ENCODE measurements at regions not wholly inside any gene's neighbourhood (a gene's known extent, or its start where the extent isn't known, plus 50 kb on each side); places are given as distances from the start of the nearest gene placed in this dataset.

DNA sequence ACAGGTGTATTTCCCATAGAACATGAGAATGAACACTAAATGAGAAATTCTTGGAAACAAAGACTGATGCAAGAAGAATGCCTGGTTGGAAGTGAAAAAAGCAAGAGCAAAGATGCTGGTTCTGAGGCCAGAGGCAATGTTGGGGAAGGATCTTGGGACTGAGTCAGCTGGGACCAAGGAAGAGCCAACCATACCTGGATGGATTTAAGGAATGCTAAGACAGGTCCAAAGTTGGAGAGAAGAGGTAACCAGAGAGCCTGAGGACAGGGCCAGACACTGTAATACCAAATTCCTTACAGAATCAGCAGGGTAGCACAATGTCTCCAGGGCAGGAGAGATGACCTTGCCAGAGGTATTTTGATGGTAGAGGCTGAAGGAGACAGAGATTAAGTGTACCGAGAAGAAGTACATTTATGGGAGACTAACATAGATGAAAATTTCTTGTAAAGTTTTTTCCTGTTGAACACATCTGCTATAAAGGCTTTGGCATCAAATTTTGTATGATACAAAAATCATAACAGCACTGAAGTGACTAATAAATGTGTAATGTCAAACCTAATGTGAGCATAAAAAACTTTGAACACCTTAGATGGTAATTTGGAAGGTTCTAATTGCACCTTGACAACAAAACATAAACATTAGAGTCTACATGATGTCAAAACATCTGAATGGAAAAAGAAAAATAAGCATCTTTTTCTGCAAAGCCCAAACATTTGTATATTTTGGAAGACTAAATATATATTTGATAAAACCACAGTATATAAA, 221.7 kb upstream of the MARCKS start:
- Histone ChIP-seq H3K36me3 (no peaks in the 10 kb centered on the region), H3K4me1 (peaks cover 11% of the 10 kb centered on the region), H3K27ac (no peak overlapping the region), H3K27me3 (no peaks in the 10 kb centered on the region), H3K9ac (ENCODE audit: low read depth in 2 of 2, low read length in 2 of 2) (no peak overlapping the region), H3K4me3 (no peak overlapping the region), H3K9me3 (no peaks in the 10 kb centered on the region)
- intact Hi-C loops (cut with DNase I), result no loop called here
- no peak for DNase-seq
- TF ChIP-seq, protein P1, sequence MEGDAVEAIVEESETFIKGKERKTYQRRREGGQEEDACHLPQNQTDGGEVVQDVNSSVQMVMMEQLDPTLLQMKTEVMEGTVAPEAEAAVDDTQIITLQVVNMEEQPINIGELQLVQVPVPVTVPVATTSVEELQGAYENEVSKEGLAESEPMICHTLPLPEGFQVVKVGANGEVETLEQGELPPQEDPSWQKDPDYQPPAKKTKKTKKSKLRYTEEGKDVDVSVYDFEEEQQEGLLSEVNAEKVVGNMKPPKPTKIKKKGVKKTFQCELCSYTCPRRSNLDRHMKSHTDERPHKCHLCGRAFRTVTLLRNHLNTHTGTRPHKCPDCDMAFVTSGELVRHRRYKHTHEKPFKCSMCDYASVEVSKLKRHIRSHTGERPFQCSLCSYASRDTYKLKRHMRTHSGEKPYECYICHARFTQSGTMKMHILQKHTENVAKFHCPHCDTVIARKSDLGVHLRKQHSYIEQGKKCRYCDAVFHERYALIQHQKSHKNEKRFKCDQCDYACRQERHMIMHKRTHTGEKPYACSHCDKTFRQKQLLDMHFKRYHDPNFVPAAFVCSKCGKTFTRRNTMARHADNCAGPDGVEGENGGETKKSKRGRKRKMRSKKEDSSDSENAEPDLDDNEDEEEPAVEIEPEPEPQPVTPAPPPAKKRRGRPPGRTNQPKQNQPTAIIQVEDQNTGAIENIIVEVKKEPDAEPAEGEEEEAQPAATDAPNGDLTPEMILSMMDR (IDR thresholded peaks at IDR 0.05), result no peak

GRCh38 chr6:113636357-113636824, 220.8 kb upstream of the MARCKS start:
- peak overlapping the region; percentile 8 for H3K27ac ChIP-seq
- intact Hi-C loops (cut with DNase I), result no loop called here
- H3K27me3 ChIP-seq, result no peaks in the 10 kb centered on the region
- H3K9ac ChIP-seq (ENCODE audit: low read depth in 2 of 2, low read length in 2 of 2), result no peak overlapping the region
- no peak for DNase-seq
- H3K4me3 ChIP-seq, result no peak overlapping the region
- peaks cover 11% of the 10 kb centered on the region for H3K4me1 ChIP-seq
- TF ChIP-seq, protein P1 (IDR thresholded peaks at IDR 0.05), result no peak
- no peaks in the 10 kb centered on the region for H3K36me3 ChIP-seq
- H3K9me3 ChIP-seq, result no peaks in the 10 kb centered on the region

GRCh38 chr6:113640051-113640450, 217.1 kb upstream of the MARCKS start:
- Histone ChIP-seq H3K4me3 (no peak overlapping the region), H3K36me3 (no peaks in the 10 kb centered on the region), H3K27me3 (no peaks in the 10 kb centered on the region), H3K27ac (no peak overlapping the region), H3K9me3 (no peaks in the 10 kb centered on the region), H3K4me1 (peaks cover 4% of the 10 kb centered on the region), H3K9ac (ENCODE audit: low read depth in 2 of 2, low read length in 2 of 2) (no peak overlapping the region)
- intact Hi-C loops (cut with DNase I), result no loop called here
- TF ChIP-seq, protein P1 (IDR thresholded peaks at IDR 0.05), result no peak
- DNase-seq, result peak; percentile 42

DNA sequence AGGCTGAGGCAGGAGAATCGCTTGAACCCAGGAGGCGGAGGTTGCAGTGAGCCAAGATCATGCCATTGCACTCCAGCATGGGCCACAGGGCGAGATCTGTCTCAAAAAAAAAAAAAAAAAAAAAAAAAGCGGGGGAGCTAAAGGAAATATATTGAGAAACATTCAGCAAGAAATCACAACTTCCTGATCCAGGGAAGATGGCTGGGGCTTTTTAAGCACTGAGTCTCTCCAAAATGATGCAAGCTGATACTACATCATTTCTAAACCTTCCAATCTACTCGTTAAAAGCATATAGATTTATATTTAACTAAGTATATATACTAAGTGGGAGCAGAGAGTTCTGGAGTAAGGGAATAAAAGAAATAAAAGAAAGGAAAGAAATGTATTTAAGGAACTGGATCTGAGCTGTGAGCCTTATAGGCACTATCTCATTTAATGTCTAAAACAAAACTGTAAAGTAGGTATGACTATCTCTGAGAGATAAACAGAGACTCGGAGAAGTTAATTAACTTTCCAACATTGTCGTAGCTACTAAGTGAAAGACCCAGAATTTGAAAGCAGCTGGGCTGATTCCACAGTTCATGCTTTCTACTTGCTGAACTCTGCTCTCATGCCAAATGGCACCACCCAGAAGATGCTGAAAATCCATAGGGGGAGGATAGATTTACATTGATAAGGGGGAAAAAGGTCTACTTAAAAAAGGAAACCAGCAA, 215.0 kb upstream of the MARCKS start:
- TF ChIP-seq, protein P1 (IDR thresholded peaks at IDR 0.05), result no peak
- intact Hi-C loops (cut with DNase I), result no loop called here
- Histone ChIP-seq H3K4me3 (no peak overlapping the region), H3K9me3 (no peaks in the 10 kb centered on the region), H3K27ac (peak overlapping the region; percentile 65), H3K4me1 (no peaks in the 10 kb centered on the region), H3K36me3 (no peaks in the 10 kb centered on the region), H3K9ac (ENCODE audit: low read depth in 2 of 2, low read length in 2 of 2) (peak overlapping the region in 1 of 2 donors; percentile 29), H3K27me3 (no peaks in the 10 kb centered on the region)
- DNase-seq, result no peak

DNA sequence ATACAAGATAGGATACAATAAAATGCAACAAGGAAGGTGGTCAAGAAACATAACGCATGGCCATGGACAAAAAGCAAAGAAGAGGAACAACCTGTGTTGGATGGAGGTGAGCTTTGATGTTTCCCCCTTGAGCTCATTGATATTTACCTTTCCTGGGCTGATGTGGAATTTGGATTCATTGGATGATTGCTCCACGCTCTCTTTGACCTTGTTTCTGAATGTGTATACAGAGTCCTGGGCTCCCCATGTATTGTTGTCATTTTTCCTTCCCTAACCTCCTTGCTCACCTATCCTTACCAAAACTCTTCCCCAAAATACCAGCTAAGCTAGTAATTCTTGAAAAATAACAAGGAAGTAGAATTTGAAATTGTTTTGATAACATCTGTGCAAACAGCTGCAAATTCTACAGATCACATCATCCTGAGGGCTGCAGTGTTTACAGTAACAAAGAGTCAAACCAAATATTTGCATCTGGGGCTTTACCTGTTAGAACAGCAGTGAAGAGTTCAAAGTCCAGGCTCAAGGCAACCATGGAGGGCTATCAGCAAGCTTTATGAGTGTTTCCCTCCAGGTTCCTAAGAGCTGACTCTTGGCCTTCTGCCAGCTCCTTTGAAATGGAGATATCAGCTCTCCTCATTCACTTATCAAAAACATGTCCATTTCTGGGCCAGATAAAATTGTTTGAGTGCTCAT, 214.3 kb upstream of the MARCKS start:
- TF ChIP-seq, protein P1 (IDR thresholded peaks at IDR 0.05), result no peak
- DNase-seq, result peak; percentile 95
- H3K4me3 ChIP-seq, result no peak overlapping the region
- no peaks in the 10 kb centered on the region for H3K9me3 ChIP-seq
- H3K4me1 ChIP-seq, result no peaks in the 10 kb centered on the region
- H3K9ac ChIP-seq (ENCODE audit: low read depth in 2 of 2, low read length in 2 of 2), result peak overlapping the region in 1 of 2 donors; percentile 29
- no peaks in the 10 kb centered on the region for H3K27me3 ChIP-seq
- no peaks in the 10 kb centered on the region for H3K36me3 ChIP-seq
- intact Hi-C loops (cut with DNase I), result no loop called here
- H3K27ac ChIP-seq, result peak overlapping the region; percentile 65
